Endothelial cell of umbilical vein (primary cell): ENCODE measurements at regions not wholly inside any gene's neighbourhood (a gene's known extent, or its start where the extent isn't known, plus 50 kb on each side); places are given as distances from the start of the nearest gene placed in this dataset.

Experiments
- CTCF ChIP-seq, 2 donors: IDR thresholded peaks; 1 replicate in 1 of 2; 2 replicates in 1 of 2; pipeline ENCODE4 v1.5.1; 2011; ENCODE audit warnings: low read length in 2 of 2, mild to moderate bottlenecking in 2 of 2, moderate library complexity in 2 of 2, control low read depth in 1 of 2, inconsistent platforms in 1 of 2, low read depth in 1 of 2; ENCODE audit not compliant: insufficient read depth in 1 of 2; ENCODE audit errors: extremely low read depth in 1 of 2
- MAX ChIP-seq: IDR thresholded peaks from 2 replicates; pipeline ENCODE4 v1.6.1; 2011; ENCODE audit not compliant: insufficient read depth, insufficient read length
- POLR2A ChIP-seq: IDR thresholded peaks from 2 replicates; pipeline ENCODE4 v1.6.1; 2012; ENCODE audit warnings: low read depth, mild to moderate bottlenecking, control low read depth, low read length

GRCh38 chr5:97854871-97855762, 672.1 kb upstream of the RIOK2 start:
- no peak for TF ChIP-seq CTCF (IDR thresholded peaks at IDR 0.05; ENCODE audit: extremely low read depth in 1 of 2, insufficient read depth in 1 of 2, low read depth in 1 of 2, low read length in 2 of 2)
- no peak for TF ChIP-seq POLR2A
- TF ChIP-seq MAX: no peak
